Liver (tissue), 8 donors: ENCODE measurements at regions not wholly inside any gene's neighbourhood (a gene's known extent, or its start where the extent isn't known, plus 50 kb on each side); places are given as distances from the start of the nearest gene placed in this dataset.

Source experiments
- DNase-seq: peaks from one replicate; pipeline ENCODE4 v3.0.0-alpha.2; 2017; ENCODE audit warnings: low spot score
- H3K27ac ChIP-seq, 2 donors: one replicate each; pipeline ENCODE4 v1.7.0; 2013; ENCODE audit warnings: inconsistent platforms in 2 of 2, low read length in 2 of 2, control low read depth in 1 of 2, low read depth in 1 of 2, mild to moderate bottlenecking in 1 of 2
- H3K27me3 ChIP-seq, 4 donors: one replicate each; pipeline versions ENCODE4 v1.6.1 to v1.7.0; 2013; ENCODE audit warnings: low read length in 3 of 4, inconsistent platforms in 1 of 4, mild to moderate bottlenecking in 1 of 4, moderate library complexity in 1 of 4; ENCODE audit not compliant: control insufficient read depth in 4 of 4, insufficient read depth in 4 of 4
- H3K36me3 ChIP-seq, 4 donors: one replicate each; pipeline versions ENCODE4 v1.6.1 to v1.7.0; 2013; ENCODE audit warnings: low read length in 3 of 4, mild to moderate bottlenecking in 3 of 4, low read depth in 1 of 4, moderate library complexity in 1 of 4; ENCODE audit not compliant: control insufficient read depth in 4 of 4, insufficient read depth in 3 of 4
- H3K4me1 ChIP-seq, 4 donors: one replicate each; pipeline versions ENCODE4 v1.6.1 to v1.7.0; 2013; ENCODE audit warnings: low read length in 3 of 4, mild to moderate bottlenecking in 3 of 4, moderate library complexity in 1 of 4; ENCODE audit not compliant: control insufficient read depth in 4 of 4, insufficient read depth in 4 of 4
- H3K4me3 ChIP-seq, 3 donors: one replicate each; pipeline versions ENCODE4 v1.6.1 to v1.7.0; 2013; ENCODE audit warnings: low read length in 3 of 3, control low read depth in 1 of 3, low read depth in 1 of 3, mild to moderate bottlenecking in 1 of 3
- H3K9ac ChIP-seq, 2 donors: one replicate each; pipeline ENCODE4 v1.7.0; 2013; ENCODE audit warnings: low read length in 2 of 2, mild to moderate bottlenecking in 2 of 2, moderate library complexity in 2 of 2, control low read depth in 1 of 2, low read depth in 1 of 2
- H3K9me3 ChIP-seq, 4 donors: one replicate each; pipeline versions ENCODE4 v1.6.1 to v1.7.0; 2013; ENCODE audit warnings: low read length in 3 of 4; ENCODE audit not compliant: control insufficient read depth in 4 of 4
- EGR1 ChIP-seq, 2 donors: IDR thresholded peaks; 2 replicates each; pipeline ENCODE4 v1.6.1; 2016 to 2018; ENCODE audit warnings: antibody characterized with exemption in 2 of 2, low read depth in 2 of 2
- FOXA1 ChIP-seq: IDR thresholded peaks from 2 replicates; pipeline ENCODE4 v1.6.1; 2016; ENCODE audit warnings: antibody characterized with exemption
- FOXA2 ChIP-seq: IDR thresholded peaks from 2 replicates; pipeline ENCODE4 v1.6.1; 2016; ENCODE audit warnings: antibody characterized with exemption
- GABPA ChIP-seq, 2 donors: IDR thresholded peaks in 1 of 2; conservative IDR thresholded peaks in 1 of 2; 2 replicates each; pipeline ENCODE4 v1.6.1; 2016; ENCODE audit warnings: antibody characterized with exemption in 2 of 2, mild to moderate bottlenecking in 1 of 2, moderate library complexity in 1 of 2
- HNF4A ChIP-seq, 2 donors: conservative IDR thresholded peaks; 2 replicates each; pipeline ENCODE4 v1.6.1; 2016; ENCODE audit warnings: antibody characterized with exemption in 2 of 2, mild to moderate bottlenecking in 2 of 2
- HNF4G ChIP-seq: IDR thresholded peaks from 2 replicates; pipeline ENCODE4 v1.6.1; 2016; ENCODE audit warnings: antibody characterized with exemption
- JUND ChIP-seq, 2 donors: IDR thresholded peaks; 2 replicates each; pipeline ENCODE4 v1.6.1; 2016; ENCODE audit warnings: antibody characterized with exemption in 2 of 2
- NR2F2 ChIP-seq: IDR thresholded peaks from 2 replicates; pipeline ENCODE4 v1.6.1; 2016; ENCODE audit warnings: antibody characterized with exemption
- RAD21 ChIP-seq, 2 donors: IDR thresholded peaks; 2 replicates each; pipeline ENCODE4 v1.6.1; 2016; ENCODE audit warnings: antibody characterized with exemption in 2 of 2, mild to moderate bottlenecking in 2 of 2
- RXRA ChIP-seq, 2 donors: IDR thresholded peaks; 2 replicates each; pipeline ENCODE4 v1.6.1; 2017 to 2018; ENCODE audit warnings: antibody characterized with exemption in 2 of 2, mild to moderate bottlenecking in 1 of 2
- SP1 ChIP-seq: IDR thresholded peaks from 2 replicates; pipeline ENCODE4 v1.6.1; 2018; ENCODE audit warnings: antibody characterized with exemption, mild to moderate bottlenecking
- TAF1 ChIP-seq: conservative IDR thresholded peaks from 2 replicates; pipeline ENCODE4 v1.6.1; 2016; ENCODE audit warnings: antibody characterized with exemption, mild to moderate bottlenecking
- YY1 ChIP-seq: IDR thresholded peaks from 2 replicates; pipeline ENCODE4 v1.6.1; 2016; ENCODE audit warnings: antibody characterized with exemption, mild to moderate bottlenecking
- WGBS: extraction: QIAGEN DNeasy Blood & Tissue Kit; methylation state at CpG from one replicate; pipeline ENCODE4 v1.1.7; 2013; 5-methylcytosine and 5-hydroxymethylcytosine counted together
- TF ChIP-seq, protein P1 (sequence below): IDR thresholded peaks from 2 replicates; pipeline ENCODE4 v1.6.1; 2016; ENCODE audit warnings: antibody characterized with exemption, mild to moderate bottlenecking
- TF ChIP-seq, protein P2 (sequence below): IDR thresholded peaks from 2 replicates; pipeline ENCODE4 v1.6.1; 2016; ENCODE audit warnings: antibody characterized with exemption
- TF ChIP-seq, protein P3 (sequence below): IDR thresholded peaks from 2 replicates; pipeline ENCODE4 v1.6.1; 2016; ENCODE audit warnings: antibody characterized with exemption
- TF ChIP-seq, protein P4 (sequence below): IDR thresholded peaks from 2 replicates; pipeline ENCODE4 v1.6.1; 2016; ENCODE audit warnings: antibody characterized with exemption
- TF ChIP-seq, protein P5 (sequence below): fragments of 150-350 bp; IDR thresholded peaks from 2 replicates; pipeline ENCODE4 v1.5.1; 2017; ENCODE audit warnings: improper control_type of control experiment, low read depth, low read length; ENCODE audit not compliant: missing input control
- donor health status: healthy.
- donor health status: healthy.
- donor health status: healthy.
- donor health status: healthy.
- donor health status: healthy.

DNA sequence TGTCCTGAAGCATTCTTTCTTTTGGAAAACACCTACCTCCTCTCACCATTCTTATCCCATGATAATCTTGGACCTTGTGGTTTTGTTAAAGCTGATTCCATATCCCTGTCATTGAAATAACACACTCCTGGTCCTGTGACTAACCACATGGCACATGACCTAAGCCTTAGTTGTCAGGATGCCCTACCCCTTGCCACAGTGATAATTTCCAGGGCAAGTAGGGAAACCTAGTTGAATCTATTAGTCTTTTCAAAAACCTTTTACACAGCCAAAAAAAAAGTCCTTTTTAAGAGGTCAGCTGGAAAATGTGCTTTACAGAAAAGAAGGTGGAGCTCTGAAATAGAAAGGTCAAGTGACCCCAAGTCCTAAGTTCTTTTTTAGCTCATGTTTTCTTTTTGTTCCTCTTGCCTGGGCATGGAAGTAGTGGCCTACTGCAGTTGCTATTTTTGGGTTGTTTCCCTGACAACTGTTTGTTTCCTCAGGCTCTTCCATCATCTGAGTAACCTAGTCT lies 608.4 kb downstream of the LRFN5 start (continued):
- TF ChIP-seq, protein P1, sequence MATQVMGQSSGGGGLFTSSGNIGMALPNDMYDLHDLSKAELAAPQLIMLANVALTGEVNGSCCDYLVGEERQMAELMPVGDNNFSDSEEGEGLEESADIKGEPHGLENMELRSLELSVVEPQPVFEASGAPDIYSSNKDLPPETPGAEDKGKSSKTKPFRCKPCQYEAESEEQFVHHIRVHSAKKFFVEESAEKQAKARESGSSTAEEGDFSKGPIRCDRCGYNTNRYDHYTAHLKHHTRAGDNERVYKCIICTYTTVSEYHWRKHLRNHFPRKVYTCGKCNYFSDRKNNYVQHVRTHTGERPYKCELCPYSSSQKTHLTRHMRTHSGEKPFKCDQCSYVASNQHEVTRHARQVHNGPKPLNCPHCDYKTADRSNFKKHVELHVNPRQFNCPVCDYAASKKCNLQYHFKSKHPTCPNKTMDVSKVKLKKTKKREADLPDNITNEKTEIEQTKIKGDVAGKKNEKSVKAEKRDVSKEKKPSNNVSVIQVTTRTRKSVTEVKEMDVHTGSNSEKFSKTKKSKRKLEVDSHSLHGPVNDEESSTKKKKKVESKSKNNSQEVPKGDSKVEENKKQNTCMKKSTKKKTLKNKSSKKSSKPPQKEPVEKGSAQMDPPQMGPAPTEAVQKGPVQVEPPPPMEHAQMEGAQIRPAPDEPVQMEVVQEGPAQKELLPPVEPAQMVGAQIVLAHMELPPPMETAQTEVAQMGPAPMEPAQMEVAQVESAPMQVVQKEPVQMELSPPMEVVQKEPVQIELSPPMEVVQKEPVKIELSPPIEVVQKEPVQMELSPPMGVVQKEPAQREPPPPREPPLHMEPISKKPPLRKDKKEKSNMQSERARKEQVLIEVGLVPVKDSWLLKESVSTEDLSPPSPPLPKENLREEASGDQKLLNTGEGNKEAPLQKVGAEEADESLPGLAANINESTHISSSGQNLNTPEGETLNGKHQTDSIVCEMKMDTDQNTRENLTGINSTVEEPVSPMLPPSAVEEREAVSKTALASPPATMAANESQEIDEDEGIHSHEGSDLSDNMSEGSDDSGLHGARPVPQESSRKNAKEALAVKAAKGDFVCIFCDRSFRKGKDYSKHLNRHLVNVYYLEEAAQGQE: no peak
- TF ChIP-seq RAD21 (IDR thresholded peaks at IDR 0.05): no peak
- no peak for TF ChIP-seq JUND (IDR thresholded peaks at IDR 0.05)
- no peak for TF ChIP-seq HNF4A (conservative IDR thresholded peaks at IDR 0.05)
- no peak for TF ChIP-seq FOXA1
- TF ChIP-seq GABPA (IDR thresholded peaks at IDR 0.05 in 1 of 2, conservative IDR thresholded peaks at IDR 0.05 in 1 of 2): no peak
- no peak for TF ChIP-seq NR2F2
- TF ChIP-seq YY1: no peak
- no peak for TF ChIP-seq TAF1

DNA sequence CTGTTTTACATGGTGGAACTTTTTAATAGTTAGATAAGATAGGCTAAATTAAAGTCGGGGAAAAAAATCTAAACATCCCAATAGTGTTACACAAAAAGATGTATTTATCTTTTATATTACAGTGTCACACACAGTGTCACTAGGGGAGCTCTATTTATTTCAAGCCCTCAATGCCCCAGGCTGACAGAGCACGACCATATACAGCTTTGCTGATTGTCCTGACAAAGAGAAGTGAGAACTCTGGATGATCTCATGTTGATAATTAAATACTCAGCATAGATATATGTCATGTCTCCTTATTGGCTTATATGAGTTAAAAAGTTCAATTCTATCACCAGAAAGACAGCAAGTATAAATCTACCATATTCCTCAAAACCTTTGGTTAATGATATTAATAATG lies 594.3 kb downstream of the LRFN5 start:
- WGBS: 53% methylated on average over 2 of the region's 2 CpGs
- no peaks in the 10 kb centered on the region for H3K36me3 ChIP-seq
- H3K4me1 ChIP-seq: no peaks in the 10 kb centered on the region
- peaks cover 0 to 5% (median 0%) of the 10 kb centered on the region in 4 donors for H3K9me3 ChIP-seq
- no peak for TF ChIP-seq HNF4G
- TF ChIP-seq HNF4A (conservative IDR thresholded peaks at IDR 0.05): no peak
- TF ChIP-seq, protein P1: no peak
- TF ChIP-seq EGR1 (IDR thresholded peaks at IDR 0.05; ENCODE audit: low read depth in 2 of 2): no peak
- no peak for TF ChIP-seq NR2F2
- no peak for TF ChIP-seq JUND (IDR thresholded peaks at IDR 0.05)
- TF ChIP-seq, protein P2, sequence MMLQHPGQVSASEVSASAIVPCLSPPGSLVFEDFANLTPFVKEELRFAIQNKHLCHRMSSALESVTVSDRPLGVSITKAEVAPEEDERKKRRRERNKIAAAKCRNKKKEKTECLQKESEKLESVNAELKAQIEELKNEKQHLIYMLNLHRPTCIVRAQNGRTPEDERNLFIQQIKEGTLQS: no peak
- no peak for TF ChIP-seq YY1
- TF ChIP-seq, protein P3, sequence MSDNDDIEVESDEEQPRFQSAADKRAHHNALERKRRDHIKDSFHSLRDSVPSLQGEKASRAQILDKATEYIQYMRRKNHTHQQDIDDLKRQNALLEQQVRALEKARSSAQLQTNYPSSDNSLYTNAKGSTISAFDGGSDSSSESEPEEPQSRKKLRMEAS: no peak
- TF ChIP-seq RXRA (IDR thresholded peaks at IDR 0.05): no peak
- no peak for TF ChIP-seq RAD21 (IDR thresholded peaks at IDR 0.05)
- no peak for TF ChIP-seq FOXA2
- TF ChIP-seq, protein P4, sequence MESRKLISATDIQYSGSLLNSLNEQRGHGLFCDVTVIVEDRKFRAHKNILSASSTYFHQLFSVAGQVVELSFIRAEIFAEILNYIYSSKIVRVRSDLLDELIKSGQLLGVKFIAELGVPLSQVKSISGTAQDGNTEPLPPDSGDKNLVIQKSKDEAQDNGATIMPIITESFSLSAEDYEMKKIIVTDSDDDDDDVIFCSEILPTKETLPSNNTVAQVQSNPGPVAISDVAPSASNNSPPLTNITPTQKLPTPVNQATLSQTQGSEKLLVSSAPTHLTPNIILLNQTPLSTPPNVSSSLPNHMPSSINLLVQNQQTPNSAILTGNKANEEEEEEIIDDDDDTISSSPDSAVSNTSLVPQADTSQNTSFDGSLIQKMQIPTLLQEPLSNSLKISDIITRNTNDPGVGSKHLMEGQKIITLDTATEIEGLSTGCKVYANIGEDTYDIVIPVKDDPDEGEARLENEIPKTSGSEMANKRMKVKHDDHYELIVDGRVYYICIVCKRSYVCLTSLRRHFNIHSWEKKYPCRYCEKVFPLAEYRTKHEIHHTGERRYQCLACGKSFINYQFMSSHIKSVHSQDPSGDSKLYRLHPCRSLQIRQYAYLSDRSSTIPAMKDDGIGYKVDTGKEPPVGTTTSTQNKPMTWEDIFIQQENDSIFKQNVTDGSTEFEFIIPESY: no peak
- no peak for TF ChIP-seq TAF1
- TF ChIP-seq SP1: no peak
- no peak for TF ChIP-seq GABPA (IDR thresholded peaks at IDR 0.05 in 1 of 2, conservative IDR thresholded peaks at IDR 0.05 in 1 of 2)
- no peak for TF ChIP-seq FOXA1
- TF ChIP-seq, protein P5, sequence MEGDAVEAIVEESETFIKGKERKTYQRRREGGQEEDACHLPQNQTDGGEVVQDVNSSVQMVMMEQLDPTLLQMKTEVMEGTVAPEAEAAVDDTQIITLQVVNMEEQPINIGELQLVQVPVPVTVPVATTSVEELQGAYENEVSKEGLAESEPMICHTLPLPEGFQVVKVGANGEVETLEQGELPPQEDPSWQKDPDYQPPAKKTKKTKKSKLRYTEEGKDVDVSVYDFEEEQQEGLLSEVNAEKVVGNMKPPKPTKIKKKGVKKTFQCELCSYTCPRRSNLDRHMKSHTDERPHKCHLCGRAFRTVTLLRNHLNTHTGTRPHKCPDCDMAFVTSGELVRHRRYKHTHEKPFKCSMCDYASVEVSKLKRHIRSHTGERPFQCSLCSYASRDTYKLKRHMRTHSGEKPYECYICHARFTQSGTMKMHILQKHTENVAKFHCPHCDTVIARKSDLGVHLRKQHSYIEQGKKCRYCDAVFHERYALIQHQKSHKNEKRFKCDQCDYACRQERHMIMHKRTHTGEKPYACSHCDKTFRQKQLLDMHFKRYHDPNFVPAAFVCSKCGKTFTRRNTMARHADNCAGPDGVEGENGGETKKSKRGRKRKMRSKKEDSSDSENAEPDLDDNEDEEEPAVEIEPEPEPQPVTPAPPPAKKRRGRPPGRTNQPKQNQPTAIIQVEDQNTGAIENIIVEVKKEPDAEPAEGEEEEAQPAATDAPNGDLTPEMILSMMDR: no peak
- no peak overlapping the region for H3K9ac ChIP-seq
- no peak overlapping the region for H3K27ac ChIP-seq
- H3K4me3 ChIP-seq: no peak overlapping the region
- no peak for DNase-seq
- no peaks in the 10 kb centered on the region for H3K27me3 ChIP-seq
